OCI-LY7 (cell line): ENCODE measurements at regions not wholly inside any gene's neighbourhood (a gene's known extent, or its start where the extent isn't known, plus 50 kb on each side); places are given as distances from the start of the nearest gene placed in this dataset.

Experiments
- BruUV-seq: library from RNA; stranded (reverse); fragments of 400-500 nt; replicated peaks from 2 replicates; lab custom pipeline; 2021; lab: Mats Ljungman, UMichigan
- CTCF ChIA-PET: fragments of 300-600 bp; sonication (Branson Sonifier 250); formaldehyde crosslinking; loops from one replicate; lab custom pipeline; 2022; ENCODE audit warnings: antibody characterized with exemption; ENCODE audit not compliant: unreplicated experiment; lab: Charles Lee
- POLR2A ChIA-PET: fragments of 300-600 bp; sonication (Branson Sonifier 250); formaldehyde crosslinking; loops from one replicate; lab custom pipeline; 2022; ENCODE audit warnings: antibody characterized with exemption; lab: Charles Lee
- DNase-seq: peaks from one replicate; pipeline ENCODE4 v3.0.0-alpha.2; 2015; ENCODE audit warnings: low spot score
- H2AFZ ChIP-seq: fragments of 200-600 bp; sonication (generic), shearing (Covaris generic); 2 replicates; pipeline ENCODE4 v1.6.1; 2014; ENCODE audit warnings: mild to moderate bottlenecking, antibody characterized with exemption, low read length, moderate library complexity
- H3K27ac ChIP-seq: fragments of 200-600 bp; sonication (generic); 2 replicates; pipeline ENCODE4 v1.5.1; 2014; ENCODE audit warnings: mixed run types, low read depth, mild to moderate bottlenecking, moderate library complexity, low read length, inconsistent platforms; ENCODE audit not compliant: poor library complexity, severe bottlenecking
- H3K36me3 ChIP-seq: fragments of 200-600 bp; sonication (generic); 2 replicates; pipeline ENCODE4 v1.6.1; 2014; ENCODE audit warnings: mild to moderate bottlenecking, antibody characterized with exemption, low read length, moderate library complexity, mixed read lengths; ENCODE audit not compliant: insufficient read depth
- H3K4me1 ChIP-seq: fragments of 200-600 bp; sonication (generic); 2 replicates; pipeline ENCODE4 v1.5.1; 2014; ENCODE audit warnings: mild to moderate bottlenecking, low read length; ENCODE audit not compliant: insufficient read depth, poor library complexity, severe bottlenecking
- H3K4me2 ChIP-seq: fragments of 200-600 bp; sonication (generic); 2 replicates; pipeline ENCODE4 v1.6.1; 2014; ENCODE audit warnings: mild to moderate bottlenecking, low read length
- H3K4me3 ChIP-seq: fragments of 200-600 bp; sonication (generic); 2 replicates; pipeline ENCODE4 v1.5.1; 2014; ENCODE audit warnings: mild to moderate bottlenecking, low read depth, low read length; ENCODE audit not compliant: poor library complexity, severe bottlenecking
- H3K79me2 ChIP-seq: fragments of 200-600 bp; sonication (generic); 2 replicates; pipeline ENCODE4 v1.6.1; 2016; ENCODE audit warnings: low read depth, mild to moderate bottlenecking, low read length, moderate library complexity, mixed read lengths; ENCODE audit not compliant: insufficient read depth
- H3K9me2 ChIP-seq: fragments of 200-600 bp; sonication (generic); 2 replicates; pipeline ENCODE4 v1.6.1; 2016; ENCODE audit warnings: mild to moderate bottlenecking, low read length, mixed read lengths; ENCODE audit not compliant: insufficient read depth
- H3K9me3 ChIP-seq: fragments of 200-600 bp; sonication (generic); 2 replicates; pipeline ENCODE4 v1.6.1; 2014; ENCODE audit warnings: mild to moderate bottlenecking, mixed run types, low read length, mixed read lengths
- H4K20me1 ChIP-seq: fragments of 200-600 bp; sonication (generic); 2 replicates; pipeline ENCODE4 v1.6.1; 2014; ENCODE audit warnings: mild to moderate bottlenecking, antibody characterized with exemption, low read length, moderate library complexity, mixed read lengths; ENCODE audit not compliant: insufficient read depth
- EZH2phosphoT487 ChIP-seq: fragments of 200-600 bp; sonication (generic); IDR thresholded peaks from 2 replicates; pipeline ENCODE4 v1.6.1; 2018; ENCODE audit warnings: low read depth, borderline replicate concordance, mild to moderate bottlenecking, mixed run types, antibody characterized with exemption, low read length, moderate library complexity, mixed read lengths
- intact Hi-C: fragments of 100-400 bp; cut with micrococcal nuclease; formaldehyde crosslinking; loops from one replicate; pipeline ENCODE4 v1.10.0; 2022; ENCODE audit not compliant: unreplicated experiment
- TF ChIP-seq, protein P1 (sequence below): fragments of 200-600 bp; sonication (generic); conservative IDR thresholded peaks from 2 replicates; pipeline ENCODE4 v1.5.1; 2014; ENCODE audit warnings: mild to moderate bottlenecking, antibody characterized with exemption, low read length, moderate library complexity, mixed read lengths

DNA sequence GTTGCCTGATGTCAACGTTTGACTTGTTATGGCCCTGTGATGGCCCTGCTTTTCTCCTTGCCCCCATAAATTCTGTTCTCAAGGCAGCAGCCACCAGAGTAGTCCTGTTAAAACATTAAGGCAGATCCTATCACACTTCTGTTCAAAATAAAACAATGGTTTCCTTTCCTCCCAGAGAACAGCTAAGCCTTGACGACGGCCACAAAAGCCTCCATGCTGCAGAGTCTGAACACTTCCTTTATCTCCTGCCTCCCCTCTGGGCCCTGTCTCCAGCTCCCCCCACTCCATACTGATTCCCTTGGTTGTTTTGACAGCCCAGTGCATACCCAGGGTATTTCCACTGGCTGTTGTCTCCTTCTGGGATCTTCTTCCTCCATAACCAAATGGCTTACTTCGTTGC, 618.1 kb downstream of the MED13L start:
- Histone ChIP-seq H4K20me1 (no peaks in the 10 kb centered on the region), H2AFZ (no peak overlapping the region), H3K9me3 (no peaks in the 10 kb centered on the region), H3K9me2 (no peaks in the 10 kb centered on the region), H3K27ac (no peak overlapping the region), H3K79me2 (no peaks in the 10 kb centered on the region), H3K4me3 (no peak overlapping the region), H3K4me2 (no peak overlapping the region), H3K4me1 (no peaks in the 10 kb centered on the region), H3K36me3 (no peaks in the 10 kb centered on the region)
- BruUV-seq = no TSS peak
- POLR2A ChIA-PET = no interaction called here
- CTCF ChIA-PET = no interaction called here
- intact Hi-C loops = no loop called here
- TF ChIP-seq, protein P1, sequence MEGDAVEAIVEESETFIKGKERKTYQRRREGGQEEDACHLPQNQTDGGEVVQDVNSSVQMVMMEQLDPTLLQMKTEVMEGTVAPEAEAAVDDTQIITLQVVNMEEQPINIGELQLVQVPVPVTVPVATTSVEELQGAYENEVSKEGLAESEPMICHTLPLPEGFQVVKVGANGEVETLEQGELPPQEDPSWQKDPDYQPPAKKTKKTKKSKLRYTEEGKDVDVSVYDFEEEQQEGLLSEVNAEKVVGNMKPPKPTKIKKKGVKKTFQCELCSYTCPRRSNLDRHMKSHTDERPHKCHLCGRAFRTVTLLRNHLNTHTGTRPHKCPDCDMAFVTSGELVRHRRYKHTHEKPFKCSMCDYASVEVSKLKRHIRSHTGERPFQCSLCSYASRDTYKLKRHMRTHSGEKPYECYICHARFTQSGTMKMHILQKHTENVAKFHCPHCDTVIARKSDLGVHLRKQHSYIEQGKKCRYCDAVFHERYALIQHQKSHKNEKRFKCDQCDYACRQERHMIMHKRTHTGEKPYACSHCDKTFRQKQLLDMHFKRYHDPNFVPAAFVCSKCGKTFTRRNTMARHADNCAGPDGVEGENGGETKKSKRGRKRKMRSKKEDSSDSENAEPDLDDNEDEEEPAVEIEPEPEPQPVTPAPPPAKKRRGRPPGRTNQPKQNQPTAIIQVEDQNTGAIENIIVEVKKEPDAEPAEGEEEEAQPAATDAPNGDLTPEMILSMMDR = no peak
- TF ChIP-seq EZH2phosphoT487 = no peak
- no peak for DNase-seq

- Histone ChIP-seq H3K27ac (no peak overlapping the region), H3K9me2 (no peaks in the 10 kb centered on the region), H3K36me3 (no peaks in the 10 kb centered on the region), H3K4me3 (no peak overlapping the region), H3K9me3 (no peaks in the 10 kb centered on the region), H2AFZ (no peak overlapping the region), H3K4me2 (no peak overlapping the region), H3K79me2 (no peaks in the 10 kb centered on the region), H3K4me1 (no peaks in the 10 kb centered on the region), H4K20me1 (no peaks in the 10 kb centered on the region)
- intact Hi-C loops = no loop called here
- no peak for DNase-seq
- no peak for TF ChIP-seq EZH2phosphoT487
- TF ChIP-seq, protein P1 = no peak
- no TSS peak for BruUV-seq
- POLR2A ChIA-PET = interaction anchor here (0.6 to 1.2 kb wide), 2 partner anchors 14 to 176 kb away, joined by 4 read pairs; no protein-coding TSS in a partner anchor
- CTCF ChIA-PET = no interaction called here
Observed at GRCh38 chr12:115657081-115658013, 620.1 kb downstream of the MED13L start.

DNA sequence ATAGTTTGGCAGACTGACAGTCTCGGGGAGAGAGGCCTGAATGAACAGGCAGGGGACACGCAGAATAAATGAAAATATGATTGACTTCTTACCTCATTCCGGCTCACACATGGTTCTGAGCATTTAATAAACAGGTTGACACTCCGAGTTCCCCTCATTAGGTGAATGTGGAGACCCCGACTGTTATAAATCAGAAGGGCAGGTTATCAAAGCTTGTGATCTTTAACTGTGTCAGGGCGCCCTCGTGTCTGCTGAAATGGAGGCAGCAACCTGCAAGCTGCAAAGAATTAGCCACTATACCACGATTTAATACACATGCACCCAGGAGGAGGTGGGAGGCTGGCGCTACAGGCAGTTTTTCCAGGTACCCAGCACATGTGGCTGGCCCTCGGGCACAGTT, 627.5 kb downstream of the MED13L start:
- no peaks in the 10 kb centered on the region for H3K36me3 ChIP-seq
- TF ChIP-seq, protein P1 = no peak
- no peak for TF ChIP-seq EZH2phosphoT487
- H3K79me2 ChIP-seq = no peaks in the 10 kb centered on the region
- no peak overlapping the region for H2AFZ ChIP-seq
- H3K4me2 ChIP-seq = no peak overlapping the region
- DNase-seq = no peak
- ChIA-PET CTCF (no interaction called here), POLR2A (no interaction called here)
- no peak overlapping the region for H3K27ac ChIP-seq
- intact Hi-C loops = no loop called here
- H4K20me1 ChIP-seq = no peaks in the 10 kb centered on the region
- no peaks in the 10 kb centered on the region for H3K9me3 ChIP-seq
- no peaks in the 10 kb centered on the region for H3K4me1 ChIP-seq
- no TSS peak for BruUV-seq
- H3K4me3 ChIP-seq = no peak overlapping the region
- H3K9me2 ChIP-seq = no peaks in the 10 kb centered on the region
